ENCODE measurements at regions not wholly inside any gene's neighbourhood (a gene's known extent, or its start where the extent isn't known, plus 50 kb on each side); places are given as distances from the start of the nearest gene placed in this dataset.
"Not testable (repeated sequence)": the region's sequence is repeated elsewhere in the genome, so short reads cannot be mapped to it uniquely, and the experiment has no call there.

- no peak for DNase-seq
- 85 to 86% methylated on average over 2 of the region's 2 CpGs for WGBS, 2 donors
- intact Hi-C loops (cut with DNase I) = no loop called here
Measured at GRCh38 chr13:84739021-84739420, 856.7 kb upstream of the SLITRK1 start.

GRCh38 chr13:84737661-84738060 lies 855.4 kb upstream of the SLITRK1 start:
- intact Hi-C loops (cut with DNase I) = no loop called here
- no peak for DNase-seq
- 36 to 41% methylated on average over 1 of the region's 1 CpG for WGBS, 2 donors
- no peak overlapping the region for H3K4me3 ChIP-seq (replicated peaks in 1 of 3)
- H3K4me1 ChIP-seq = no peaks in the 10 kb centered on the region
- no peaks in the 10 kb centered on the region for H3K36me3 ChIP-seq
- H3K9me3 ChIP-seq = no peaks in the 10 kb centered on the region
- TF ChIP-seq, protein P1, sequence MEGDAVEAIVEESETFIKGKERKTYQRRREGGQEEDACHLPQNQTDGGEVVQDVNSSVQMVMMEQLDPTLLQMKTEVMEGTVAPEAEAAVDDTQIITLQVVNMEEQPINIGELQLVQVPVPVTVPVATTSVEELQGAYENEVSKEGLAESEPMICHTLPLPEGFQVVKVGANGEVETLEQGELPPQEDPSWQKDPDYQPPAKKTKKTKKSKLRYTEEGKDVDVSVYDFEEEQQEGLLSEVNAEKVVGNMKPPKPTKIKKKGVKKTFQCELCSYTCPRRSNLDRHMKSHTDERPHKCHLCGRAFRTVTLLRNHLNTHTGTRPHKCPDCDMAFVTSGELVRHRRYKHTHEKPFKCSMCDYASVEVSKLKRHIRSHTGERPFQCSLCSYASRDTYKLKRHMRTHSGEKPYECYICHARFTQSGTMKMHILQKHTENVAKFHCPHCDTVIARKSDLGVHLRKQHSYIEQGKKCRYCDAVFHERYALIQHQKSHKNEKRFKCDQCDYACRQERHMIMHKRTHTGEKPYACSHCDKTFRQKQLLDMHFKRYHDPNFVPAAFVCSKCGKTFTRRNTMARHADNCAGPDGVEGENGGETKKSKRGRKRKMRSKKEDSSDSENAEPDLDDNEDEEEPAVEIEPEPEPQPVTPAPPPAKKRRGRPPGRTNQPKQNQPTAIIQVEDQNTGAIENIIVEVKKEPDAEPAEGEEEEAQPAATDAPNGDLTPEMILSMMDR (IDR thresholded peaks at IDR 0.05) = no peak
- no peak for TF ChIP-seq POLR2A (IDR thresholded peaks at IDR 0.05)
- H3K27me3 ChIP-seq = no peaks in the 10 kb centered on the region
- no peak overlapping the region for H3K27ac ChIP-seq

More at GRCh38 chr13:84739021-84739420, 856.7 kb upstream of the SLITRK1 start:
- Histone ChIP-seq H3K27me3 (no peaks in the 10 kb centered on the region), H3K36me3 (no peaks in the 10 kb centered on the region), H3K9me3 (no peaks in the 10 kb centered on the region), H3K27ac (no peak overlapping the region), H3K4me1 (no peaks in the 10 kb centered on the region), H3K4me3 (replicated peaks in 1 of 3) (no peak overlapping the region)
- TF ChIP-seq, protein P1 (IDR thresholded peaks at IDR 0.05) = no peak
- no peak for TF ChIP-seq POLR2A (IDR thresholded peaks at IDR 0.05)

DNA sequence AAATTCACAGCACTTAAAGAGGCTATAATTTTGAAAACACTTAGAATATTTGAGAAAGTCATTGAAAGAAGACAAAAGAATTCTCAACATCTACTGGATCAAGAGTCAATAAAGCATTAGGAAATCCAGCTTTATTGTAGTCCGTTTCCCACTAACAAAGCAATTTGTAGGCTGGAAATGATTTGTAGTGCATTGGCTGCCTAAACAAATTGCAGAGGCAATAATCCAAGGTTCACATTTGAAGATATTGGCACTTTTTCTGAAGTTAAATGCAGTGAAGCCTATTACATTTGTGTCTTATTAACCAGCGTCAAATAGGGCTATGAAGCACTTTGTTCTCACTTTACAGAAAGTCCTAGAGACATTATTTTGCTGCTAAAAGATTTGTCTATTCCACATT lies 848.1 kb upstream of the SLITRK1 start:
- WGBS, 2 donors = 67 to 73% methylated on average over 2 of the region's 2 CpGs

GRCh38 chr13:84705982-84706710 lies 823.9 kb upstream of the SLITRK1 start:
- Histone ChIP-seq H3K4me1 (no peaks in the 10 kb centered on the region), H3K4me3 (replicated peaks in 1 of 3) (no peak overlapping the region), H3K36me3 (no peaks in the 10 kb centered on the region), H3K27ac (no peak overlapping the region), H3K27me3 (no peaks in the 10 kb centered on the region), H3K9me3 (no peaks in the 10 kb centered on the region)
- TF ChIP-seq, protein P1 (IDR thresholded peaks at IDR 0.05) = no peak
- no peak for TF ChIP-seq POLR2A (IDR thresholded peaks at IDR 0.05)
- WGBS, 2 donors = 96 to 97% methylated on average over 2 of the region's 2 CpGs
- DNase-seq = no peak
- intact Hi-C loops (cut with DNase I) = no loop called here

More for the DNA sequence above, 848.1 kb upstream of the SLITRK1 start:
- TF ChIP-seq POLR2A (IDR thresholded peaks at IDR 0.05) = no peak
- TF ChIP-seq, protein P1 (IDR thresholded peaks at IDR 0.05) = no peak
- no peaks in the 10 kb centered on the region for H3K9me3 ChIP-seq
- H3K4me1 ChIP-seq = no peaks in the 10 kb centered on the region
- H3K36me3 ChIP-seq = no peaks in the 10 kb centered on the region
- intact Hi-C loops (cut with DNase I) = no loop called here
- no peak overlapping the region for H3K4me3 ChIP-seq (replicated peaks in 1 of 3)
- H3K27me3 ChIP-seq = no peaks in the 10 kb centered on the region
- H3K27ac ChIP-seq = no peak overlapping the region
- no peak for DNase-seq

DNA sequence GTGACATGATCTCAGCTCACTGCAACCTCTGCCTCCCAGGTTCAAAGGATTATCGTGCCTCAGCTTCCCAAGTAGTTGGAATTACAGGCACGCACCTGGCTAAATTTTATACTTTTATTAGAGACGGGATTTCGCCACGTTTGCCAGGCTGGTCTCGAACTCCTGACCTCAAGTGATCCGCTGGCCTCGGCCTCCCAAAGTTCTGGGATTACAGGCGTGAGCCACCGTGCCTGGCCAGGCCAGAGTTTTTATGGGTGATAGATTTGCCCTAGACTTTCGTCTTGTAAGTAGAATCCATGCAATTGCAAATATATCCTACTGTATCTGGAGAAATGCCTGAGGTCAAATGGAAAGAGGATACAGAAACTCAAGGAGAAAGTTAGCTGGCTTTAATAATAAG lies 819.9 kb upstream of the SLITRK1 start:
- Histone ChIP-seq H3K4me3 (replicated peaks in 1 of 3) (no peak overlapping the region), H3K27me3 (no peaks in the 10 kb centered on the region), H3K4me1 (no peaks in the 10 kb centered on the region), H3K9me3 (no peaks in the 10 kb centered on the region), H3K27ac (no peak overlapping the region), H3K36me3 (no peaks in the 10 kb centered on the region)
- no peak for TF ChIP-seq POLR2A (IDR thresholded peaks at IDR 0.05)
- TF ChIP-seq, protein P1 (IDR thresholded peaks at IDR 0.05) = no peak
- 94 to 95% methylated on average over 11 of the region's 11 CpGs for whole genome bisulfite sequencing, 2 donors
- intact Hi-C loops (cut with DNase I) = no loop called here
- DNase-seq = no peak

- H3K4me1 ChIP-seq; H3K36me3 ChIP-seq; intact Hi-C loops (cut with DNase I); H3K4me3 ChIP-seq (replicated peaks in 1 of 3); H3K9me3 ChIP-seq; DNase-seq; H3K27me3 ChIP-seq; H3K27ac ChIP-seq: not testable (repeated sequence)
- WGBS, 2 donors = 61 to 67% methylated on average over 1 of the region's 1 CpG
Measured at GRCh38 chr13:84697591-84697990, 815.3 kb upstream of the SLITRK1 start.
